Mesodermal cell (in vitro differentiated cells): ENCODE measurements at regions not wholly inside any gene's neighbourhood (a gene's known extent, or its start where the extent isn't known, plus 50 kb on each side); places are given as distances from the start of the nearest gene placed in this dataset.

ENCODE experiments used
- H3K27ac ChIP-seq: 2 replicates; pipeline ENCODE4 v1.7.0; 2013; ENCODE audit warnings: mild to moderate bottlenecking, low read depth, low read length, moderate library complexity; ENCODE audit not compliant: severe bottlenecking
- H3K36me3 ChIP-seq: 2 replicates; pipeline ENCODE4 v1.7.1; 2013; ENCODE audit warnings: mild to moderate bottlenecking, low read length, moderate library complexity; ENCODE audit not compliant: control insufficient read depth, insufficient read depth
- H3K4me1 ChIP-seq: one replicate; pipeline ENCODE4 v1.7.1; 2013; ENCODE audit warnings: mild to moderate bottlenecking, low read length; ENCODE audit not compliant: insufficient read depth, control insufficient read depth, poor library complexity, severe bottlenecking
- H3K4me3 ChIP-seq: 2 replicates; pipeline ENCODE4 v1.7.0; 2013; ENCODE audit warnings: low read length, control low read depth, mild to moderate bottlenecking; ENCODE audit not compliant: insufficient read depth, poor library complexity, severe bottlenecking; ENCODE audit errors: extremely low read depth
- H3K9me3 ChIP-seq: 2 replicates; pipeline ENCODE4 v1.7.1; 2013; ENCODE audit warnings: mild to moderate bottlenecking, low read length, moderate library complexity; ENCODE audit not compliant: control insufficient read depth
- whole genome bisulfite sequencing, 2 experiments: methylation state at CpG; one replicate each; pipeline ENCODE4 v1.1.5; 2013; ENCODE audit warnings: missing lambda C conversion rate in 2 of 2; ENCODE audit not compliant: insufficient coverage in 2 of 2; 5-methylcytosine and 5-hydroxymethylcytosine counted together

DNA sequence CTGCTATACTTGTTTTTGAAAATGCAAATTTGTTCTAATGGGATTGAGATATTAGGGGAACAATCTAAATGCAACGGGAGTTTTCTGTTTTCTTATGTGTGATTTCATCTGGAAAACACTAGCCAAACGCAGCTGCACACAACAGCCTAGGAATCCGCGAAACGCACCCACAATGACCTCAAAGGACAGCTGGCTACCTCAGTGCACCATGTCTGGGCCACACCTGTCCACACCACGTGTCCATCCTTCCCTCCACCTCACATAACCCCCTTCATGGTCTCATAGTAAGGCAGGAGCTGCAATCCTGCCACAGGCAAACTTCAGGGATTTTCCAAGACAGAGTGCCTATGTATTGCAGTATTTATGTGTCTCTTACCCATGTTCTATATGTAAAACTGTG, 382.5 kb upstream of the PRKCQ start:
- Histone ChIP-seq H3K27ac (no peak overlapping the region), H3K36me3 (no peaks in the 10 kb centered on the region), H3K9me3 (no peaks in the 10 kb centered on the region), H3K4me3 (no peak overlapping the region), H3K4me1 (no peaks in the 10 kb centered on the region)
- 91% methylated on average over 5 of the region's 6 CpGs; no CpG with 5 or more reads in 1 of the 2 experiments for WGBS, 2 experiments

DNA sequence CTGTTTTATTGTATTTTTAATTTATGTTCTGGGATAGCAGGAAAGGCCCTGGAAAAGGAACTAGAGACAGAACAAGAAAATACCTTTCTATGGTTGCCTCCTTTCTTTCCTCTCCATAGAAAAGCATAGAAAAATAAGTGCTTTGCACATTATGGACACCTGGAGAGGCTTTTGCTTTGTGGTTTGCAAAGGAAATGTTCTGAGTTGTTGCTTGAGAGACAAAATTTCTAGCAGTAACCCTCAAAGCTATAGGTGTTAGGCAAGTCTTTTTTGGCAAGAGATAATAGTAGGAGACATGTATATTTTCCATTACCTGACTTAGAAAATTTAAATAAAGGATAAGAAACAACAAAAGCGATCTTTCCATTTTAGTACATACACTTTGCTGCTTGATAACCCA, 378.6 kb upstream of the PRKCQ start:
- WGBS, 2 experiments = no CpG with 5 or more reads among the region's 1 CpG
- H3K36me3 ChIP-seq = no peaks in the 10 kb centered on the region

DNA sequence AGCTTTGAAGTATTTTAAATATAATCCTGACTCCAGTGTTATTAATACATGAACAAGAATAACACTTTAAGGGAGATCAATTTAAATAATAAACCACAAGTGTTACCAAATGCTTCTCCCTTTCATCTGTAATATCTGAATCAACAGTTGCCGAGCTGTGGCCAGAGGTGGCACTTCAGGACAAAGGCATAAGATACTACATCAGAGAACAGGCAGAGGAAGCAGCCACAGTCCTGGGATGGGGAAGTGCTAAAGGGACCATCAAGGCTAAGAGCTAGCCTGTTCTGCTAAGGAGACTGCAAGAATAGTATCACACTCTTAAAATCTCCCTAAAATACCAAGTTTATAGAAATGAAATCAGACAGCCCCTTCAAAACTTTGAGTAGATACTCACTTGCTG, 378.2 kb upstream of the PRKCQ start:
- Histone ChIP-seq H3K4me3 (no peak overlapping the region), H3K36me3 (no peaks in the 10 kb centered on the region), H3K4me1 (no peaks in the 10 kb centered on the region), H3K9me3 (no peaks in the 10 kb centered on the region), H3K27ac (no peak overlapping the region)
- whole genome bisulfite sequencing, 2 experiments = 25 to 43% methylated on average over 1 of the region's 1 CpG

More for the DNA sequence above, 378.6 kb upstream of the PRKCQ start:
- H3K27ac ChIP-seq = no peak overlapping the region
- H3K9me3 ChIP-seq = no peaks in the 10 kb centered on the region
- H3K4me1 ChIP-seq = no peaks in the 10 kb centered on the region
- H3K4me3 ChIP-seq = no peak overlapping the region

DNA sequence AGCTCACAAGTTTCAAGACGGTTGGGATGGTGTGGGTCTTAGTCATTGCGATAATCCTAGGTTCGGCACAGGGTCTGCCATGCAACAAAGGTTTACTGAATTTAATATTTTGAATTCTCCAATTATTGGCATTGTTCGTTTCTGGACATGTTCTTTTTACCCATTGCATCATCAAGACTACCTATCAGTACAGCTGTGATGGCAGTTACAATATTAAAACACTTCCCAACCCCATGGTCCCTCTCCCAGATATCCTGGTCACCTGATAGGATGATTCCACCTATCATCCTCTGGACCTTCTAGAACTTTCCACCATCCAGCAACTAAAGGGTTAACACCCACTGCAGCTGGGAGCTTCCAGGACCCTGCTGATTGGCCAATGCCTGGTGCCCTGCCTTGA, 377.8 kb upstream of the PRKCQ start:
- 91 to 100% methylated on average over 1 to 3 of the region's 4 CpGs for whole genome bisulfite sequencing, 2 experiments
- Histone ChIP-seq H3K36me3 (no peaks in the 10 kb centered on the region), H3K4me3 (no peak overlapping the region), H3K4me1 (no peaks in the 10 kb centered on the region), H3K27ac (no peak overlapping the region), H3K9me3 (no peaks in the 10 kb centered on the region)

DNA sequence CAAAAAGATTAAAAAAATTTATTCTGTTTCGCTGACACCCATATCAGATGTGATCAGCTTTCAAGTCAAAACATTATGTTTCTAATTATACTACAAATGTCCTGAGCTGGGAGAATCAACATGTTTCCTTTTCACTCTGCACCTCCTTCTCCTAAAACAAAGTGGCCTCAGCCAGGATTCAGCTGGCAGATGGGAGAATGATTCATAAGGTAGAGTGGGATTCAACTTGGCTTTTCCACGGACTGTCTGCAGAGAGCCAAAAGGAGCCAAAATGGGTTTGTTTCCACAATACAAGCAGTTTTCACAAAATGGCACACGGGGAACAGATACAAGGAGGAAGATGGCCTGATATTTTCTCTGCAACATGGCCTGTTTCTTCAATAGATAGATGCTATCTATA, 376.5 kb upstream of the PRKCQ start:
- H3K4me3 ChIP-seq = no peak overlapping the region
- WGBS, 2 experiments = 88 to 100% methylated on average over 1 to 2 of the region's 3 CpGs
- no peaks in the 10 kb centered on the region for H3K9me3 ChIP-seq
- no peak overlapping the region for H3K27ac ChIP-seq
- no peaks in the 10 kb centered on the region for H3K36me3 ChIP-seq
- H3K4me1 ChIP-seq = no peaks in the 10 kb centered on the region

DNA sequence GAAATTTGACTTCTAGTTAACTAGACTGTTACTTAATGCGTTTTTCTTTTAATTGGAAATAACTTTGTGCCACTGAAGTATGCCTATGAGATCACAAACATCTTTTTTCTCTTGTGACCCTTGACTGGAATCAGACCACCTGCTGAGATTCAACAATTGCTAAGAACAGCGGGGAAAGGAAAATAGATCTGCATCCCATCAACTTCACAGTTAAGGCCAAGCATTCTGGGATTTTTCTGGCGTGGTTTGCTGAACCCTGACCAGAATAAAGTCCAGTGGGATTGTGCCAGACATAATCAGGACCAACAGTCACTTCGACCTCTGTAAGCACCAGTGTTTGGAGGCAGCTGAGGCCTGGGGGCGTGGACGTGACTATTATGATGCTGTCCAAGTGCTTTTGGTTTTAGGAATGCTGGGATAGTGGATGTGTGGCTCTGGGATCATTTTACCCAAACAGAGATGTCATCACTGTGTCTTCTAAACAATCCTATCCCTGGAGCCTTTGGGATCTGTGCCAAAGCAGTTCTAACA, 373.3 kb upstream of the PRKCQ start:
- Histone ChIP-seq H3K9me3 (no peaks in the 10 kb centered on the region), H3K4me3 (no peak overlapping the region), H3K36me3 (no peaks in the 10 kb centered on the region), H3K4me1 (no peaks in the 10 kb centered on the region), H3K27ac (no peak overlapping the region)
- WGBS, 2 experiments = 68 to 75% methylated on average over 2 to 4 of the region's 6 CpGs

DNA sequence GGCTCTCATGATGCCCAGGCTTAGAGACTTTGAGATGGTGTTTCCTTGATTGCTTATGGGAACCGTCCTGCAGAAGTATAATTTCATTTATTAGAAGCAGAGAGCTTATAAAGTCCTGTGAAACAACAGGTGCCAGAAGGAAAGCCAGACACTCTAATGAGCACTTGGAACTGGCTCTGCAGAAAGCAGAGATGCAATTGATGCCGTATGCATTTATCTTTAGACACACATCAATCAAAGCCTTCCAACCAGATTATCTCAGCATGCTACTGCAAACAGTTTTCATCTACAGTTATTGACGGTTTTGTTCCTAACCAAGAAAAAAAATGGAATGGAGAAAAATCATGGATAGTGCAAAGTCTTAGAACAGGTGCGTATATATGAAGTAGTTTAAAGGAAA, 371.7 kb upstream of the PRKCQ start:
- Histone ChIP-seq H3K27ac (no peak overlapping the region), H3K9me3 (no peaks in the 10 kb centered on the region), H3K4me3 (no peak overlapping the region), H3K4me1 (no peaks in the 10 kb centered on the region), H3K36me3 (no peaks in the 10 kb centered on the region)
- WGBS, 2 experiments = 78 to 100% methylated on average over 1 to 2 of the region's 4 CpGs

DNA sequence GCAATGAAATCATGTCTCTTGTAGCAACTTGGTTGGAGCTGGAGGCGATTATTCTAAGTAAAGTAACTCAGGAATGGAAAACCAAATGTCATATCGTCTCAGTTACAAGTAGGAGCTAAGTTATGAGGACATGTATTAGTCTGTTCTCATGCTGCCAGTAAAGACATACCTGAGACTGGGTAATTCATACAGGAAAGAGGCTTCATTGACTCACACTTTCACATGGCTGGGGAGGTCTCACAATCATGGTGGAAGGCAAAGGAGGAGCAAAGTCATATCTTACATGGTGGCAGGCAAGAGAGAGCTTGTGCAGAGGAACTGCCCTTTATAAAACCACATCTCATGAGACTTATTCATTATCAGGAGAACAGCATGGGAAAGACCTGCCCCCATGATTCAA, 370.1 kb upstream of the PRKCQ start:
- no peaks in the 10 kb centered on the region for H3K4me1 ChIP-seq
- H3K27ac ChIP-seq = no peak overlapping the region
- WGBS, 2 experiments = 85 to 100% methylated on average over 1 to 2 of the region's 2 CpGs
- no peaks in the 10 kb centered on the region for H3K36me3 ChIP-seq
- no peaks in the 10 kb centered on the region for H3K9me3 ChIP-seq
- H3K4me3 ChIP-seq = no peak overlapping the region

DNA sequence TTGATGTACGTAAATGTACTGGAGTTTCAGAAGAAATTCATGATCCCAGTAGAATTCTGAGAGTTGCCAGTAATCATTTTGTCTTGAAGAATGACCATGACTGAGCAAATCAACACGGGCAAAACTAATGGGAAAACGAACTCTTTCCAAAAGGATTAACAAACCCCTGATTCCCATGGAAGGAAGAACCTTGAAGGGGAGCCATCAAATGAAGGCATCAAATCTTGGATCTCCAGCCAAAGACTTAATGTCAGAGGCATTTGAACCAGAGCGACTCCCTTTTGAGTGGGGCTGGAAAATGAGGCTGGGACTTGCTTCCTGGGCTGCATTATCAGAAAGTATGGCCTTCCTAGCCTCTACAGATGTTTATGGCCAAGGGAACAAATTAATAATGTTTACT, 364.4 kb upstream of the PRKCQ start:
- Histone ChIP-seq H3K36me3 (no peaks in the 10 kb centered on the region), H3K4me1 (no peaks in the 10 kb centered on the region), H3K4me3 (no peak overlapping the region), H3K9me3 (no peaks in the 10 kb centered on the region), H3K27ac (no peak overlapping the region)
- 78 to 93% methylated on average over 1 to 4 of the region's 4 CpGs for WGBS, 2 experiments

DNA sequence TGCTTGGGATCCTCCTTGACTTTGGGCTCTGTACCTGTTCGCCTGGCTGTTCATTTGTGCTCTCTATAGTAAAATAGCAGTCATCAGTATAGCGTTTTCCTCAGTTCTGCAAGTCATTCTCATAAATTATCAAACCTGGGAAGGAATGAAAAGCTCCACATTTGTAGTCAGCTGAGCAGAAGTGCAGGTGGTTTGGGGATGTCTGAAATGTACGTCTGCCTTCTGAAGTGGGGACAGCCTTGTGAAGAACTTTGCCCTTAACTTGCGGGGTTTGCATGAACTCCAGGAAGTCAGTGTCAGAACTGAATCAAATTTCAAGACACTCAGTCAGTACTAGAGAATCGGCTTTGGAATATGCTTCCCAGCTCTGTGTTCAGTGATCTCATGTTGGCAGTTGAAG, 358.3 kb upstream of the PRKCQ start:
- H3K9me3 ChIP-seq = no peaks in the 10 kb centered on the region
- H3K4me1 ChIP-seq = no peaks in the 10 kb centered on the region
- 81 to 95% methylated on average over 2 to 4 of the region's 5 CpGs for WGBS, 2 experiments
- H3K36me3 ChIP-seq = no peaks in the 10 kb centered on the region
- no peak overlapping the region for H3K27ac ChIP-seq
- H3K4me3 ChIP-seq = no peak overlapping the region

DNA sequence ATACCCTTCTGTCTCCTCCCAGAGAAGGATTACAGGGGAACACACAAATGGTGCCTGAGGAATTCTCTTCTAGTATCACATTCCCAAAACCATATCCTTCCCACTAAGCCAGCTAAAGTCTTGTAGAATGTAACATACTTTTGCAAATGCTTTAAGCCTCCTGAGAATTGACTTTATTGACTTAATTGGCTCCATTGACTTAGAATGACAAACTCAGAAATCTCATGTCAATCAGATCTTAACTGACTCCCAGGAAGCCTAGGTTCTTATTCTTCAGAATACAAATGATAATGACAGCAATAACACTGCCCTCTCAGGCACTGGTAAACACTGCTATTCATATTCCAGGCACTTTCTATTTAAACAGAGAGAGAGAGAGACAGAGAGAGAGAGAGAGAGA, 356.9 kb upstream of the PRKCQ start:
- no peaks in the 10 kb centered on the region for H3K36me3 ChIP-seq
- H3K9me3 ChIP-seq = no peaks in the 10 kb centered on the region
- H3K4me3 ChIP-seq = no peak overlapping the region
- no peaks in the 10 kb centered on the region for H3K4me1 ChIP-seq
- no peak overlapping the region for H3K27ac ChIP-seq
